Superior temporal gyrus (tissue), 1 donor: ENCODE measurements at regions not wholly inside any gene's neighbourhood (a gene's known extent, or its start where the extent isn't known, plus 50 kb on each side); places are given as distances from the start of the nearest gene placed in this dataset.
"Not testable (repeated sequence)": the region's sequence is repeated elsewhere in the genome, so short reads cannot be mapped to it uniquely, and the experiment has no call there.

ENCODE experiments used
- DNase-seq: peaks from one replicate; pipeline ENCODE4 v3.0.0-alpha.2; 2016; ENCODE audit errors: extremely low spot score

GRCh38 chr9:94033383-94033782, 50.9 kb upstream of the PTPDC1 start:
- DNase-seq: no peak

GRCh38 chr9:94031946-94032345, 52.3 kb upstream of the PTPDC1 start:
- no peak for DNase-seq

GRCh38 chr9:94031380-94031779, 52.9 kb upstream of the PTPDC1 start:
- DNase-seq: no peak

GRCh38 chr9:94030318-94031179, 53.7 kb upstream of the PTPDC1 start:
- DNase-seq: peak; percentile 92

- DNase-seq: no peak
These were observed 54.3 kb upstream of the PTPDC1 start for GRCh38 chr9:94029932-94030317.

GRCh38 chr9:94026816-94027215, 57.4 kb upstream of the PTPDC1 start:
- no peak for DNase-seq

- not testable (repeated sequence) for DNase-seq
These were observed 61.8 kb upstream of the PTPDC1 start for GRCh38 chr9:94022476-94022875.

- DNase-seq: not testable (repeated sequence)
These were observed 63.4 kb upstream of the PTPDC1 start for GRCh38 chr9:94020836-94021235.

GRCh38 chr9:94018628-94019027, 63.5 kb upstream of the BARX1 start:
- DNase-seq: no peak

- DNase-seq: no peak
These were observed 62.9 kb upstream of the BARX1 start for GRCh38 chr9:94017939-94018531.

GRCh38 chr9:94016744-94017143, 61.6 kb upstream of the BARX1 start:
- DNase-seq: no peak

GRCh38 chr9:94014920-94015319, 59.8 kb upstream of the BARX1 start:
- DNase-seq: no peak

GRCh38 chr9:94014066-94014654, 59.0 kb upstream of the BARX1 start:
- DNase-seq: peak; percentile 49

- DNase-seq: no peak
These were observed 55.9 kb upstream of the BARX1 start for GRCh38 chr9:94010980-94011533.

GRCh38 chr9:94005272-94005901, 50.2 kb upstream of the BARX1 start:
- DNase-seq: no peak
